ENCODE measurements at regions not wholly inside any gene's neighbourhood (a gene's known extent, or its start where the extent isn't known, plus 50 kb on each side); places are given as distances from the start of the nearest gene placed in this dataset.

GRCh38 chr2:226396541-226396940 lies 403.1 kb downstream of the IRS1 start:
- no peak for DNase-seq (ENCODE audit: extremely low read depth, low read depth)
- H3K4me3 ChIP-seq (replicated peaks; ENCODE audit: low read depth, low read length) = no peak overlapping the region
- TF ChIP-seq CTCF (IDR thresholded peaks at IDR 0.05; ENCODE audit: low read depth, low read length, missing control alignments) = no peak

- H3K4me3 ChIP-seq (replicated peaks; ENCODE audit: low read depth, low read length) = no peak overlapping the region
- no peak for TF ChIP-seq CTCF (IDR thresholded peaks at IDR 0.05; ENCODE audit: low read depth, low read length, missing control alignments)
- no peak for DNase-seq (ENCODE audit: extremely low read depth, low read depth)
These were observed 412.1 kb downstream of the IRS1 start for GRCh38 chr2:226387499-226387942.

GRCh38 chr2:226383461-226383860 lies 416.2 kb downstream of the IRS1 start:
- TF ChIP-seq CTCF (IDR thresholded peaks at IDR 0.05; ENCODE audit: low read depth, low read length, missing control alignments) = no peak

GRCh38 chr2:226380679-226381078 lies 418.9 kb downstream of the IRS1 start:
- H3K4me3 ChIP-seq (replicated peaks; ENCODE audit: low read depth, low read length) = no peak overlapping the region
- TF ChIP-seq CTCF (IDR thresholded peaks at IDR 0.05; ENCODE audit: low read depth, low read length, missing control alignments) = no peak
- DNase-seq (ENCODE audit: extremely low read depth, low read depth) = no peak

More at GRCh38 chr2:226383461-226383860, 416.2 kb downstream of the IRS1 start:
- H3K4me3 ChIP-seq (replicated peaks; ENCODE audit: low read depth, low read length) = no peak overlapping the region
- no peak for DNase-seq (ENCODE audit: extremely low read depth, low read depth)

GRCh38 chr2:226378753-226379705 lies 420.6 kb downstream of the IRS1 start:
- no peak for TF ChIP-seq CTCF (IDR thresholded peaks at IDR 0.05; ENCODE audit: low read depth, low read length, missing control alignments)
- DNase-seq (ENCODE audit: extremely low read depth, low read depth) = no peak
- H3K4me3 ChIP-seq (replicated peaks; ENCODE audit: low read depth, low read length) = no peak overlapping the region

GRCh38 chr2:226376516-226377180 lies 423.0 kb downstream of the IRS1 start:
- no peak for TF ChIP-seq CTCF (IDR thresholded peaks at IDR 0.05; ENCODE audit: low read depth, low read length, missing control alignments)
- H3K4me3 ChIP-seq (replicated peaks; ENCODE audit: low read depth, low read length) = no peak overlapping the region
- DNase-seq (ENCODE audit: extremely low read depth, low read depth) = no peak

Data from HFF-Myc (cell line).